ENCODE measurements at regions not wholly inside any gene's neighbourhood (a gene's known extent, or its start where the extent isn't known, plus 50 kb on each side); places are given as distances from the start of the nearest gene placed in this dataset.

- intact Hi-C loops (cut with DNase I) = no loop called here
- TF ChIP-seq CTCF (IDR thresholded peaks at IDR 0.05) = no peak
- no peak for ATAC-seq
Measured at GRCh38 chr15:94535298-94536048, 304.1 kb downstream of the MCTP2 start.

GRCh38 chr15:94536549-94536948, 305.2 kb downstream of the MCTP2 start:
- Histone ChIP-seq H3K4me3 (no peak overlapping the region), H3K27ac (no peak overlapping the region), H3K27me3 (ENCODE audit: low read depth) (no peaks in the 10 kb centered on the region), H3K36me3 (no peaks in the 10 kb centered on the region), H3K9me3 (no peaks in the 10 kb centered on the region), H3K4me1 (no peaks in the 10 kb centered on the region)
- ATAC-seq (no peak), DNase-seq (no peak)
- intact Hi-C loops (cut with DNase I) = no loop called here
- no peak for TF ChIP-seq CTCF (IDR thresholded peaks at IDR 0.05)

More at GRCh38 chr15:94535298-94536048, 304.1 kb downstream of the MCTP2 start:
- Histone ChIP-seq H3K4me3 (no peak overlapping the region), H3K4me1 (no peaks in the 10 kb centered on the region), H3K9me3 (no peaks in the 10 kb centered on the region), H3K27me3 (ENCODE audit: low read depth) (no peaks in the 10 kb centered on the region), H3K27ac (no peak overlapping the region), H3K36me3 (no peaks in the 10 kb centered on the region)
- no peak for DNase-seq

DNA sequence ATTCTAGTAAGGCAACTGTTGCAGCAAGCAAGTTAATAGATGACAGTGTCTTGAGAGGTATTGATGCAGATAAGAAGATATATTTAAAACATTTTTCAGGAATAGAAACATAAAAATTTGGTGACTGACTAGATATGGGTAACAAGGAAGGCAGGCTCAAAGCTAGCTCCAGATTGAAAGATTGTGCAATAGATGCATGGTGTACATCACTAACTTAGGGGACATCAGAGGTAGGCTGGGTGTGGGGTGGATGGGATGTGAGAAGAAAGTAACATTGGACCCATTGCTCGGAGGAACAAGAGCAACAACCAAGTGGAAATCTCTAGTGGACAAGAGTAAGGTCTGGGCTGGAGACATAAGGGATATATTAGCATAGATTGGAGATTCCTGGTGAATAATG, 306.9 kb downstream of the MCTP2 start:
- no peak for TF ChIP-seq CTCF (IDR thresholded peaks at IDR 0.05)
- ATAC-seq (no peak), DNase-seq (no peak)
- Histone ChIP-seq H3K36me3 (no peaks in the 10 kb centered on the region), H3K27me3 (ENCODE audit: low read depth) (no peaks in the 10 kb centered on the region), H3K4me3 (no peak overlapping the region), H3K9me3 (no peaks in the 10 kb centered on the region), H3K27ac (no peak overlapping the region), H3K4me1 (no peaks in the 10 kb centered on the region)
- intact Hi-C loops (cut with DNase I) = no loop called here

- no peaks in the 10 kb centered on the region for H3K27me3 ChIP-seq (ENCODE audit: low read depth)
- intact Hi-C loops (cut with DNase I) = no loop called here
- H3K4me1 ChIP-seq = no peaks in the 10 kb centered on the region
- no peak for ATAC-seq
- DNase-seq = no peak
- no peak overlapping the region for H3K27ac ChIP-seq
- no peaks in the 10 kb centered on the region for H3K36me3 ChIP-seq
- H3K9me3 ChIP-seq = no peaks in the 10 kb centered on the region
- H3K4me3 ChIP-seq = no peak overlapping the region
- TF ChIP-seq CTCF (IDR thresholded peaks at IDR 0.05) = no peak
Measured at GRCh38 chr15:94542391-94542790, 311.0 kb downstream of the MCTP2 start.

DNA sequence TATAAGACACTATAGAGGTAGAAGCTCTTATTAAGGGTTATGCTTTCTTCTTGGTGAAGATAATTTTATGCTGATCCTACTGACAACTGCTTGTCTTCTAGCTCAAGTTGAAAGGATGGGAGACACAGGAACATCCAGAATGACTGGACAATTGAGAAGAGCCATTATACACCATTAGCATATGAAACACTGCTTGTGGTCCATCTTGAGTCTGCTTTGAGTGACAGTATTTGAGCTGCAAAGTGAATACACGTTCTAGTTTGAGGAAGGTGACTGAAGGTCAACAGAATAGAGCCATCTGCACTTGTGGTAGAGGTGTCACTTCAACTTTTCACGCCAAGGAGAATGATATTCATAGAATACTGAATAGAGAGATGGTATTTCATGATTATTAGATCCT, 315.4 kb downstream of the MCTP2 start:
- Histone ChIP-seq H3K36me3 (no peaks in the 10 kb centered on the region), H3K9me3 (no peaks in the 10 kb centered on the region), H3K27ac (no peak overlapping the region), H3K4me3 (no peak overlapping the region), H3K4me1 (no peaks in the 10 kb centered on the region), H3K27me3 (ENCODE audit: low read depth) (no peaks in the 10 kb centered on the region)
- ATAC-seq (no peak), DNase-seq (no peak)
- TF ChIP-seq CTCF (IDR thresholded peaks at IDR 0.05) = no peak
- intact Hi-C loops (cut with DNase I) = no loop called here

Data from lower lobe of right lung (tissue), 2 donors.